ENCODE measurements at regions not wholly inside any gene's neighbourhood (a gene's known extent, or its start where the extent isn't known, plus 50 kb on each side); places are given as distances from the start of the nearest gene placed in this dataset.
"Not testable (repeated sequence)": the region's sequence is repeated elsewhere in the genome, so short reads cannot be mapped to it uniquely, and the experiment has no call there.

GRCh38 chr1:96545935-96546656, 175.5 kb upstream of the PTBP2 start:
- no peak for DNase-seq (ENCODE audit: low read depth)

- no peak for DNase-seq (ENCODE audit: low read depth)
Measured at GRCh38 chr1:96550061-96550460, 171.5 kb upstream of the PTBP2 start.

GRCh38 chr1:96552451-96552850, 169.1 kb upstream of the PTBP2 start:
- DNase-seq (ENCODE audit: low read depth): no peak

- DNase-seq (ENCODE audit: low read depth): no peak
Measured at GRCh38 chr1:96553811-96554210, 167.8 kb upstream of the PTBP2 start.

- no peak for DNase-seq (ENCODE audit: low read depth)
Measured at GRCh38 chr1:96554364-96554763, 167.2 kb upstream of the PTBP2 start.

- DNase-seq (ENCODE audit: low read depth): no peak
Measured at GRCh38 chr1:96557336-96557735, 164.2 kb upstream of the PTBP2 start.

GRCh38 chr1:96558635-96559034, 162.9 kb upstream of the PTBP2 start:
- peak; percentile 15 for DNase-seq (ENCODE audit: low read depth)

GRCh38 chr1:96559181-96559580, 162.4 kb upstream of the PTBP2 start:
- peak; percentile 12 for DNase-seq (ENCODE audit: low read depth)

- DNase-seq (ENCODE audit: low read depth): peak; percentile 86
Measured at GRCh38 chr1:96559707-96560596, 161.6 kb upstream of the PTBP2 start.

- no peak for DNase-seq (ENCODE audit: low read depth)
Measured at GRCh38 chr1:96562094-96562493, 159.5 kb upstream of the PTBP2 start.

- DNase-seq (ENCODE audit: low read depth): not testable (repeated sequence)
Measured at GRCh38 chr1:96564401-96564800, 157.2 kb upstream of the PTBP2 start.

GRCh38 chr1:96565546-96565945, 156.0 kb upstream of the PTBP2 start:
- DNase-seq (ENCODE audit: low read depth): no peak

- no peak for DNase-seq (ENCODE audit: low read depth)
Measured at GRCh38 chr1:96568639-96569038, 152.9 kb upstream of the PTBP2 start.

- DNase-seq (ENCODE audit: low read depth): no peak
Measured at GRCh38 chr1:96569288-96569687, 152.3 kb upstream of the PTBP2 start.

- DNase-seq (ENCODE audit: low read depth): peak; percentile 50
Measured at GRCh38 chr1:96579636-96580035, 141.9 kb upstream of the PTBP2 start.

- no peak for DNase-seq (ENCODE audit: low read depth)
Measured at GRCh38 chr1:96580920-96581319, 140.7 kb upstream of the PTBP2 start.

- peak; percentile 20 for DNase-seq (ENCODE audit: low read depth)
Measured at GRCh38 chr1:96581772-96582171, 139.8 kb upstream of the PTBP2 start.

GRCh38 chr1:96583903-96584302, 137.7 kb upstream of the PTBP2 start:
- DNase-seq (ENCODE audit: low read depth): no peak

- DNase-seq (ENCODE audit: low read depth): no peak
Measured at GRCh38 chr1:96587222-96587621, 134.4 kb upstream of the PTBP2 start.

GRCh38 chr1:96588416-96588995, 133.1 kb upstream of the PTBP2 start:
- no peak for DNase-seq (ENCODE audit: low read depth)

GRCh38 chr1:96595530-96595929, 126.1 kb upstream of the PTBP2 start:
- DNase-seq (ENCODE audit: low read depth): not testable (repeated sequence)

GRCh38 chr1:96596226-96596922, 125.2 kb upstream of the PTBP2 start:
- peak; percentile 42 for DNase-seq (ENCODE audit: low read depth)

All from RPMI7951 (cell line).